ENCODE measurements at regions not wholly inside any gene's neighbourhood (a gene's known extent, or its start where the extent isn't known, plus 50 kb on each side); places are given as distances from the start of the nearest gene placed in this dataset.

DNA sequence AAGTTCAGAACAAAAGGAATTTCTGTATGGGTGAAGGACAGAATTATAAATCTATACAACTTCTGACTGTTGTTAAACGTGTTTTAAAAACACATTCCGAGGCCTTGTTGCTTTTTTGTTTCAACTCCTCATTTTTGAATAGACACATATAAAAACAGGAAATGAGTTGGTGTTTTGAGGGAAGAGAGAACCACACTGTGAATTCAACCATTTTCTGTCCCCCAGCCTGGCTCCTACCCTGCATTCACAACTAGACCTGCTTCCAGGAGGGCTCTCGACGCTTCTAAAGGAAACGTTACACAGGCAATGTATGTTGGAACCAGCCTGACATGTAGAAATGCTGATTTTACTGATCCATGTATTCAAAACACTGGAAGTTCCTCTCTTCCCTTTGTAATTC lies 76.5 kb downstream of the OR13A1 start:
- Histone ChIP-seq H3K4me2 (ENCODE audit: low read length) (no peak overlapping the region), H3K9me3 (ENCODE audit: control insufficient read depth, insufficient read depth, low read length) (no peaks in the 10 kb centered on the region), H3F3A (ENCODE audit: control insufficient read depth, insufficient read depth) (no peaks in the 10 kb centered on the region; the same call in 1 of the 2 replicates), H3K4me3 (ENCODE audit: low read length) (no peak overlapping the region), H3K27me3 (ENCODE audit: control insufficient read depth, low read length) (no peaks in the 10 kb centered on the region), H3K4me1 (ENCODE audit: control insufficient read depth, low read length) (peaks cover 19% of the 10 kb centered on the region), H3K79me2 (ENCODE audit: control insufficient read depth, low read length) (no peaks in the 10 kb centered on the region), H4K20me1 (ENCODE audit: control insufficient read depth, insufficient read depth, low read depth, low read length) (no peaks in the 10 kb centered on the region), H3K27ac (ENCODE audit: low read depth, low read length) (no peak overlapping the region), H3K36me3 (ENCODE audit: control insufficient read depth, low read length) (no peaks in the 10 kb centered on the region), H3K9me2 (replicated peaks; ENCODE audit: control insufficient read depth, low read length) (no peaks in the 10 kb centered on the region)
- TF ChIP-seq EZH2phosphoT487 (IDR thresholded peaks at IDR 0.05; ENCODE audit: borderline replicate concordance, low read length) = no peak
- TF ChIP-seq, protein P1, sequence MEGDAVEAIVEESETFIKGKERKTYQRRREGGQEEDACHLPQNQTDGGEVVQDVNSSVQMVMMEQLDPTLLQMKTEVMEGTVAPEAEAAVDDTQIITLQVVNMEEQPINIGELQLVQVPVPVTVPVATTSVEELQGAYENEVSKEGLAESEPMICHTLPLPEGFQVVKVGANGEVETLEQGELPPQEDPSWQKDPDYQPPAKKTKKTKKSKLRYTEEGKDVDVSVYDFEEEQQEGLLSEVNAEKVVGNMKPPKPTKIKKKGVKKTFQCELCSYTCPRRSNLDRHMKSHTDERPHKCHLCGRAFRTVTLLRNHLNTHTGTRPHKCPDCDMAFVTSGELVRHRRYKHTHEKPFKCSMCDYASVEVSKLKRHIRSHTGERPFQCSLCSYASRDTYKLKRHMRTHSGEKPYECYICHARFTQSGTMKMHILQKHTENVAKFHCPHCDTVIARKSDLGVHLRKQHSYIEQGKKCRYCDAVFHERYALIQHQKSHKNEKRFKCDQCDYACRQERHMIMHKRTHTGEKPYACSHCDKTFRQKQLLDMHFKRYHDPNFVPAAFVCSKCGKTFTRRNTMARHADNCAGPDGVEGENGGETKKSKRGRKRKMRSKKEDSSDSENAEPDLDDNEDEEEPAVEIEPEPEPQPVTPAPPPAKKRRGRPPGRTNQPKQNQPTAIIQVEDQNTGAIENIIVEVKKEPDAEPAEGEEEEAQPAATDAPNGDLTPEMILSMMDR (IDR thresholded peaks at IDR 0.05; ENCODE audit: low read depth, low read length, poor library complexity, severe bottlenecking) = no peak

DNA sequence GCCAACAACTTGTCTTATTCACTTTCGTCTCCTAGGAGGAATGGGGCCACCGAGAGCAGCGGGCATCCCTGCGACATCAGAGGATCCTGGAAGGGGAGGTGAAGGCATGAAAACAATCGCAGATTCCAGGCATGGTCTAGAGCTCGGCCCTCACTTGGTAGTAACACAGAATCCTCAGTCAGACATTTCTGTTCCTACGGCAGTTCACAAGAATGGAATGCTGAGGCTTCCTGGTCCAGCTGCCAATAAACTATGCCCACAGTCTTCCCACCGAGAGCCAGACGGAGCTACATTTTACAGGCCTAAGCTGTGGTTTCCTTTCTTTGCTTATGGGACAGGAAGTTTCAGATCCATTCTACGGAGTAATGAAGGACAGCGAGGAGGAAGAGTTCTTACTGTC lies 75.8 kb downstream of the OR13A1 start:
- Histone ChIP-seq H3K4me1 (ENCODE audit: control insufficient read depth, low read length) (peaks cover 19% of the 10 kb centered on the region), H3K4me3 (ENCODE audit: low read length) (no peak overlapping the region), H3K36me3 (ENCODE audit: control insufficient read depth, low read length) (no peaks in the 10 kb centered on the region), H3F3A (ENCODE audit: control insufficient read depth, insufficient read depth) (no peaks in the 10 kb centered on the region; the same call in 1 of the 2 replicates), H3K9me2 (replicated peaks; ENCODE audit: control insufficient read depth, low read length) (no peaks in the 10 kb centered on the region), H3K4me2 (ENCODE audit: low read length) (no peak overlapping the region), H3K79me2 (ENCODE audit: control insufficient read depth, low read length) (no peaks in the 10 kb centered on the region), H3K9me3 (ENCODE audit: control insufficient read depth, insufficient read depth, low read length) (no peaks in the 10 kb centered on the region), H3K27ac (ENCODE audit: low read depth, low read length) (no peak overlapping the region), H3K27me3 (ENCODE audit: control insufficient read depth, low read length) (no peaks in the 10 kb centered on the region), H4K20me1 (ENCODE audit: control insufficient read depth, insufficient read depth, low read depth, low read length) (no peaks in the 10 kb centered on the region)
- no peak for TF ChIP-seq EZH2phosphoT487 (IDR thresholded peaks at IDR 0.05; ENCODE audit: borderline replicate concordance, low read length)
- TF ChIP-seq, protein P1 (IDR thresholded peaks at IDR 0.05; ENCODE audit: low read depth, low read length, poor library complexity, severe bottlenecking) = no peak

DNA sequence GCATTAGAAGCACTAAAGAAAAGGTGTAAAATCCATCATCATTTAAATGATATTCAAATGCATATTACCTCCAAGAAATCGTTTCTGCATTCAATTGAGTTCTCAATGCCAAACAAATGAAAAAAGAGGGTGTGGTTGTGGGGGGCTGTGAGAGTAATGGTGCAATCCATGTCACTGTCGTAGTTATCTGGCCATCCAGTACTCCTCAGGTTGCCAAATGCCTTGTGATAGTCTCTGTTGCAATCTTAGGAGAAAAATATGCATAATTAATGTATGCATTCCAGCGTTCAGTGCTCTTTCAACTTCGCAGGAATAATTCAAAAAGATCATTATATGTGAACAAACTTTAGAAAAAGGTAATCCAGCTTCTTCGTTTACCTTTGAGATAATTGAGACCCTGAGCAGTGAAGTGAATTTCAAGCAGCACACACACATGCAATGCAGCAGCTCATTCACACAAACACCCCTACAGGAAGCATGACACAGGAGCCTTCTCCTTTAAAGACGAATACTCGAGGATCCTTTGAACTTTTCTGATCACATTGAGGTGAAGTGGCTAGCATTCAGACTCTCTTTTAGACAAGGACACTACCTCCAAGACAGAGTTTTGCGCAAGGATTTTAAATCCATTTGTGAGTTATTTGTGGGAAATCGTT lies 73.4 kb downstream of the OR13A1 start:
- no peaks in the 10 kb centered on the region for H3K79me2 ChIP-seq (ENCODE audit: control insufficient read depth, low read length)
- TF ChIP-seq, protein P1 (IDR thresholded peaks at IDR 0.05; ENCODE audit: low read depth, low read length, poor library complexity, severe bottlenecking) = no peak
- TF ChIP-seq EZH2phosphoT487 (IDR thresholded peaks at IDR 0.05; ENCODE audit: borderline replicate concordance, low read length) = no peak
- H3K9me2 ChIP-seq (replicated peaks; ENCODE audit: control insufficient read depth, low read length) = no peaks in the 10 kb centered on the region
- no peaks in the 10 kb centered on the region for H4K20me1 ChIP-seq (ENCODE audit: control insufficient read depth, insufficient read depth, low read depth, low read length)
- no peak overlapping the region for H3K4me2 ChIP-seq (ENCODE audit: low read length)
- H3K27ac ChIP-seq (ENCODE audit: low read depth, low read length) = no peak overlapping the region
- H3F3A ChIP-seq (ENCODE audit: control insufficient read depth, insufficient read depth) = no peaks in the 10 kb centered on the region; the same call in 1 of the 2 replicates
- H3K27me3 ChIP-seq (ENCODE audit: control insufficient read depth, low read length) = no peaks in the 10 kb centered on the region
- H3K4me3 ChIP-seq (ENCODE audit: low read length) = no peak overlapping the region
- H3K4me1 ChIP-seq (ENCODE audit: control insufficient read depth, low read length) = peaks cover 14% of the 10 kb centered on the region
- H3K9me3 ChIP-seq (ENCODE audit: control insufficient read depth, insufficient read depth, low read length) = no peaks in the 10 kb centered on the region
- no peaks in the 10 kb centered on the region for H3K36me3 ChIP-seq (ENCODE audit: control insufficient read depth, low read length)
